Small intestine (tissue), 7 donors: ENCODE measurements at regions not wholly inside any gene's neighbourhood (a gene's known extent, or its start where the extent isn't known, plus 50 kb on each side); places are given as distances from the start of the nearest gene placed in this dataset.

Source experiments
- DNase-seq, 2 donors: peaks; one replicate each; pipeline versions ENCODE4 v3.0.0 to v3.0.0-alpha.2; 2013
- FAIRE-seq: peaks from 2 replicates; lab custom pipeline; 2012; peaks lifted over from hg19 to GRCh38; lab: Jason Lieb, UNC
- H3K27ac ChIP-seq, 3 donors: one replicate each; pipeline ENCODE4 v1.5.1; 2013; ENCODE audit warnings: low read length in 2 of 3, mild to moderate bottlenecking in 2 of 3, control low read depth in 1 of 3, inconsistent platforms in 1 of 3, low read depth in 1 of 3, moderate library complexity in 1 of 3
- H3K27me3 ChIP-seq, 3 donors: one replicate each; pipeline ENCODE4 v1.6.1; 2013; ENCODE audit warnings: low read length in 3 of 3, inconsistent platforms in 1 of 3; ENCODE audit not compliant: control insufficient read depth in 3 of 3, insufficient read depth in 3 of 3
- H3K36me3 ChIP-seq, 3 donors: one replicate each; pipeline ENCODE4 v1.6.1; 2013; ENCODE audit warnings: low read length in 3 of 3, inconsistent platforms in 1 of 3, low read depth in 1 of 3, mild to moderate bottlenecking in 1 of 3, moderate library complexity in 1 of 3; ENCODE audit not compliant: control insufficient read depth in 3 of 3, insufficient read depth in 2 of 3
- H3K4me1 ChIP-seq, 3 donors: one replicate each; pipeline ENCODE4 v1.6.1; 2013; ENCODE audit warnings: low read length in 2 of 3, inconsistent platforms in 1 of 3, low read depth in 1 of 3, mild to moderate bottlenecking in 1 of 3, moderate library complexity in 1 of 3; ENCODE audit not compliant: control insufficient read depth in 3 of 3, insufficient read depth in 2 of 3
- H3K4me3 ChIP-seq, 3 donors: one replicate each; pipeline ENCODE4 v1.5.1; 2013; ENCODE audit warnings: low read length in 3 of 3, control low read depth in 1 of 3, inconsistent platforms in 1 of 3, low read depth in 1 of 3, mild to moderate bottlenecking in 1 of 3, moderate library complexity in 1 of 3
- H3K9me3 ChIP-seq, 2 donors: one replicate each; pipeline ENCODE4 v1.6.1; 2013; ENCODE audit warnings: low read depth in 1 of 2, low read length in 1 of 2; ENCODE audit not compliant: control insufficient read depth in 2 of 2, insufficient read depth in 1 of 2
- WGBS, 3 donors: extraction: QIAGEN DNeasy Blood & Tissue Kit; methylation state at CpG; one replicate each; pipeline ENCODE4 v1.1.7; 2013; 5-methylcytosine and 5-hydroxymethylcytosine counted together
- donor health status: healthy with polysubstance abuse.
- donor health status: control.
- donor health status: control.
- donor health status: Bipolar disorder and iron deficiency.
- donor health status: healthy.

- H3K27me3 ChIP-seq: peaks cover 0 to 2% (median 0%) of the 10 kb centered on the region in 3 donors
- FAIRE-seq: no peak
- H3K9me3 ChIP-seq: no peaks in the 10 kb centered on the region
- H3K27ac ChIP-seq: no peak overlapping the region
- H3K4me1 ChIP-seq: no peaks in the 10 kb centered on the region
- no peak for DNase-seq
- 65 to 69% (median 69%) methylated on average over 2 of the region's 2 CpGs for WGBS, 3 donors
- no peaks in the 10 kb centered on the region for H3K36me3 ChIP-seq
- H3K4me3 ChIP-seq: no peak overlapping the region
Observed at GRCh38 chr1:51025374-51025773, 55.3 kb downstream of the CDKN2C start.

- no peak for FAIRE-seq
- Histone ChIP-seq H3K4me3 (no peak overlapping the region), H3K9me3 (no peaks in the 10 kb centered on the region), H3K27me3 (no peaks in the 10 kb centered on the region), H3K4me1 (no peaks in the 10 kb centered on the region), H3K36me3 (no peaks in the 10 kb centered on the region), H3K27ac (no peak overlapping the region)
- DNase-seq: no peak
- 94 to 95% (median 95%) methylated on average over 8 of the region's 8 CpGs for WGBS, 3 donors
Observed at GRCh38 chr1:51032936-51033335, 62.9 kb downstream of the CDKN2C start.

- H3K9me3 ChIP-seq: peaks cover 0 to 4% of the 10 kb centered on the region in 2 donors
- no peaks in the 10 kb centered on the region for H3K36me3 ChIP-seq
- H3K4me3 ChIP-seq: no peak overlapping the region
- no peaks in the 10 kb centered on the region for H3K4me1 ChIP-seq
- FAIRE-seq (no peak), DNase-seq (no peak)
- WGBS, 3 donors: 65 to 79% (median 73%) methylated on average over 3 of the region's 3 CpGs
- H3K27ac ChIP-seq: no peak overlapping the region
- H3K27me3 ChIP-seq: no peaks in the 10 kb centered on the region
Observed at GRCh38 chr1:51044199-51044598, 57.8 kb upstream of the C1orf185 start.

GRCh38 chr1:51044834-51045233, 57.2 kb upstream of the C1orf185 start:
- DNase-seq (peak in 1 of 2 donors; percentile 8), FAIRE-seq (peak; percentile 71)
- 25 to 42% (median 31%) methylated on average over 4 of the region's 4 CpGs for WGBS, 3 donors
- no peaks in the 10 kb centered on the region for H3K4me1 ChIP-seq
- no peaks in the 10 kb centered on the region for H3K27me3 ChIP-seq
- no peaks in the 10 kb centered on the region for H3K9me3 ChIP-seq
- H3K27ac ChIP-seq: no peak overlapping the region
- no peak overlapping the region for H3K4me3 ChIP-seq
- H3K36me3 ChIP-seq: no peaks in the 10 kb centered on the region

- no peaks in the 10 kb centered on the region for H3K4me1 ChIP-seq
- no peak overlapping the region for H3K27ac ChIP-seq
- H3K4me3 ChIP-seq: no peak overlapping the region
- no peaks in the 10 kb centered on the region for H3K36me3 ChIP-seq
- H3K9me3 ChIP-seq: no peaks in the 10 kb centered on the region
- no peak for FAIRE-seq
- no peak for DNase-seq
- 92 to 96% (median 94%) methylated on average over 1 of the region's 1 CpG for WGBS, 3 donors
- no peaks in the 10 kb centered on the region for H3K27me3 ChIP-seq
Observed at GRCh38 chr1:51048021-51048420, 54.0 kb upstream of the C1orf185 start.

- Histone ChIP-seq H3K4me1 (no peaks in the 10 kb centered on the region), H3K4me3 (no peak overlapping the region), H3K27me3 (no peaks in the 10 kb centered on the region), H3K27ac (no peak overlapping the region), H3K36me3 (no peaks in the 10 kb centered on the region), H3K9me3 (no peaks in the 10 kb centered on the region)
- no peak for DNase-seq
- FAIRE-seq: no peak
- 25 to 40% (median 34%) methylated on average over 2 of the region's 2 CpGs for WGBS, 3 donors
Observed at GRCh38 chr1:51048670-51049069, 53.4 kb upstream of the C1orf185 start.
